Ovary (tissue), 7 donors: ENCODE measurements at regions not wholly inside any gene's neighbourhood (a gene's known extent, or its start where the extent isn't known, plus 50 kb on each side); places are given as distances from the start of the nearest gene placed in this dataset.

Experiments
- DNase-seq, 5 donors: peaks; one replicate each; pipeline ENCODE4 v3.0.0-alpha.2; 2019 to 2020
- H3K27ac ChIP-seq, 2 donors: fragments of 200-600 bp; one replicate each; pipeline versions ENCODE4 v1.5.1 to v1.8.0; 2019 to 2022
- H3K27me3 ChIP-seq: fragments of 200-600 bp; one replicate; pipeline ENCODE4 v1.8.0; 2022
- H3K36me3 ChIP-seq: fragments of 200-600 bp; sonication (generic); one replicate; pipeline ENCODE4 v1.5.1; 2019
- H3K4me1 ChIP-seq: one replicate; pipeline ENCODE4 v1.8.1; 2013; ENCODE audit warnings: mild to moderate bottlenecking, moderate library complexity; ENCODE audit not compliant: insufficient read depth
- H3K4me3 ChIP-seq: fragments of 200-600 bp; sonication (generic); one replicate; pipeline ENCODE4 v1.5.1; 2017
- H3K9me3 ChIP-seq, 2 donors: fragments of 200-600 bp in 1 of 2; sonication (generic) in 1 of 2; one replicate each; pipeline versions ENCODE4 v1.5.1 to v1.8.1; 2013 to 2019; ENCODE audit warnings: mild to moderate bottlenecking in 1 of 2, moderate library complexity in 1 of 2
- CTCF ChIP-seq, 3 donors: fragments of 450-650 bp in 2 of 3; fragments of 200-600 bp in 1 of 3; IDR thresholded peaks; one replicate each; pipeline versions ENCODE4 v1.5.1 to v1.8.0; 2016 to 2022; ENCODE audit warnings: antibody characterized with exemption in 3 of 3, mild to moderate bottlenecking in 1 of 3
- EP300 ChIP-seq: sonication (generic); formaldehyde crosslinking; IDR thresholded peaks from one replicate; pipeline ENCODE4 v1.6.1; 2017; ENCODE audit warnings: antibody characterized with exemption
- POLR2A ChIP-seq: fragments of 450-650 bp; IDR thresholded peaks from one replicate; pipeline ENCODE4 v1.6.1; 2017; ENCODE audit warnings: antibody characterized with exemption, mild to moderate bottlenecking, moderate library complexity
- WGBS, 3 donors: extraction: QIAGEN DNeasy Blood & Tissue Kit in 1 of 3; methylation state at CpG; one replicate each; pipeline versions ENCODE4 v1.1.5 to v1.1.7; 2013 to 2017; 5-methylcytosine and 5-hydroxymethylcytosine counted together
- intact Hi-C, 4 donors: fragments of 100-400 bp; cut with DNase I; formaldehyde crosslinking; loops; one replicate each; pipeline versions ENCODE4 v1.11.0 to v1.15.1; 2022 to 2023
- donor health status: DM: no; HTN: no; CAD: no; lungs with moderate emphysema.
- donor health status: DM: no; HTN: no; CAD: no.
- donor health status: Bipolar disorder and iron deficiency.
- donor health status: DM: no; HTN: no; CAD: no.
- donor health status: DM: yes; HTN: yes; CAD: no.

- Histone ChIP-seq H3K4me3 (no peak overlapping the region), H3K27ac (no peak overlapping the region), H3K9me3 (no peaks in the 10 kb centered on the region), H3K36me3 (no peaks in the 10 kb centered on the region), H3K4me1 (no peaks in the 10 kb centered on the region), H3K27me3 (no peaks in the 10 kb centered on the region)
- 61 to 64% (median 62%) methylated on average over 2 of the region's 2 CpGs for WGBS, 3 donors
- DNase-seq: no peak
- intact Hi-C loops: no loop called here
- TF ChIP-seq EP300: no peak
- no peak for TF ChIP-seq POLR2A
- no peak for TF ChIP-seq CTCF (IDR thresholded peaks at IDR 0.05)
These were observed 408.1 kb upstream of the NBEA start for GRCh38 chr13:34533941-34534340.

- H3K4me3 ChIP-seq: no peak overlapping the region
- H3K9me3 ChIP-seq: no peaks in the 10 kb centered on the region
- no peaks in the 10 kb centered on the region for H3K4me1 ChIP-seq
- intact Hi-C loops: no loop called here
- DNase-seq: no peak
- no peaks in the 10 kb centered on the region for H3K27me3 ChIP-seq
- 57 to 79% (median 74%) methylated on average over 4 of the region's 4 CpGs for WGBS, 3 donors
- H3K27ac ChIP-seq: no peak overlapping the region
- no peak for TF ChIP-seq EP300
- no peak for TF ChIP-seq CTCF (IDR thresholded peaks at IDR 0.05)
- no peak for TF ChIP-seq POLR2A
- H3K36me3 ChIP-seq: no peaks in the 10 kb centered on the region
These were observed 399.7 kb upstream of the NBEA start for GRCh38 chr13:34542321-34542720.

- H3K27ac ChIP-seq: no peak overlapping the region
- H3K9me3 ChIP-seq: no peaks in the 10 kb centered on the region
- H3K4me3 ChIP-seq: no peak overlapping the region
- H3K27me3 ChIP-seq: no peaks in the 10 kb centered on the region
- H3K36me3 ChIP-seq: no peaks in the 10 kb centered on the region
- WGBS, 3 donors: 84 to 95% (median 92%) methylated on average over 4 of the region's 4 CpGs
- TF ChIP-seq POLR2A (no peak), EP300 (no peak), CTCF (IDR thresholded peaks at IDR 0.05) (no peak)
- no peak for DNase-seq
- intact Hi-C loops: no loop called here
- H3K4me1 ChIP-seq: no peaks in the 10 kb centered on the region
These were observed 398.2 kb upstream of the NBEA start for GRCh38 chr13:34543836-34544235.

GRCh38 chr13:34545461-34545860 is 396.6 kb upstream of the NBEA start:
- Histone ChIP-seq H3K4me3 (no peak overlapping the region), H3K36me3 (no peaks in the 10 kb centered on the region), H3K27me3 (no peaks in the 10 kb centered on the region), H3K9me3 (no peaks in the 10 kb centered on the region), H3K4me1 (no peaks in the 10 kb centered on the region), H3K27ac (no peak overlapping the region)
- 92 to 94% (median 93%) methylated on average over 2 of the region's 2 CpGs for WGBS, 3 donors
- TF ChIP-seq POLR2A (no peak), EP300 (no peak), CTCF (IDR thresholded peaks at IDR 0.05) (no peak)
- no peak for DNase-seq
- intact Hi-C loops: no loop called here
